ENCODE measurements at regions not wholly inside any gene's neighbourhood (a gene's known extent, or its start where the extent isn't known, plus 50 kb on each side); places are given as distances from the start of the nearest gene placed in this dataset.
"Not testable (repeated sequence)": the region's sequence is repeated elsewhere in the genome, so short reads cannot be mapped to it uniquely, and the experiment has no call there.

GRCh38 chr7:118794419-118794818 lies 569.9 kb downstream of the ANKRD7 start:
- no peak for DNase-seq (ENCODE audit: low read depth)

GRCh38 chr7:118801366-118801765 lies 576.9 kb downstream of the ANKRD7 start:
- DNase-seq (ENCODE audit: low read depth): no peak

- no peak for DNase-seq (ENCODE audit: low read depth)
Measured at GRCh38 chr7:118802726-118803125, 578.2 kb downstream of the ANKRD7 start.

- DNase-seq (ENCODE audit: low read depth): no peak
Measured at GRCh38 chr7:118826246-118826645, 601.7 kb downstream of the ANKRD7 start.

GRCh38 chr7:118836933-118837332 lies 612.4 kb downstream of the ANKRD7 start:
- DNase-seq (ENCODE audit: low read depth): no peak

- DNase-seq (ENCODE audit: low read depth): no peak
Measured at GRCh38 chr7:118839515-118839914, 615.0 kb downstream of the ANKRD7 start.

- no peak for DNase-seq (ENCODE audit: low read depth)
Measured at GRCh38 chr7:118843456-118843855, 619.0 kb downstream of the ANKRD7 start.

GRCh38 chr7:118844748-118845147 lies 620.2 kb downstream of the ANKRD7 start:
- DNase-seq (ENCODE audit: low read depth): no peak

- DNase-seq (ENCODE audit: low read depth): no peak
Measured at GRCh38 chr7:118845791-118846190, 621.3 kb downstream of the ANKRD7 start.

GRCh38 chr7:118846977-118847376 lies 622.5 kb downstream of the ANKRD7 start:
- DNase-seq (ENCODE audit: low read depth): no peak

- DNase-seq (ENCODE audit: low read depth): no peak
Measured at GRCh38 chr7:118855290-118855689, 630.8 kb downstream of the ANKRD7 start.

GRCh38 chr7:118858651-118859149 lies 634.2 kb downstream of the ANKRD7 start:
- DNase-seq (ENCODE audit: low read depth): no peak

GRCh38 chr7:118861581-118861980 lies 637.1 kb downstream of the ANKRD7 start:
- no peak for DNase-seq (ENCODE audit: low read depth)

- DNase-seq (ENCODE audit: low read depth): no peak
Measured at GRCh38 chr7:118862740-118863139, 638.2 kb downstream of the ANKRD7 start.

GRCh38 chr7:118863966-118864365 lies 639.5 kb downstream of the ANKRD7 start:
- DNase-seq (ENCODE audit: low read depth): no peak

- DNase-seq (ENCODE audit: low read depth): no peak
Measured at GRCh38 chr7:118867860-118868259, 643.4 kb downstream of the ANKRD7 start.

- not testable (repeated sequence) for DNase-seq (ENCODE audit: low read depth)
Measured at GRCh38 chr7:118869141-118869540, 644.6 kb downstream of the ANKRD7 start.

- DNase-seq (ENCODE audit: low read depth): no peak
Measured at GRCh38 chr7:118870187-118870586, 645.7 kb downstream of the ANKRD7 start.

- no peak for DNase-seq (ENCODE audit: low read depth)
Measured at GRCh38 chr7:118872568-118872967, 648.1 kb downstream of the ANKRD7 start.

- no peak for DNase-seq (ENCODE audit: low read depth)
Measured at GRCh38 chr7:118877187-118877586, 652.7 kb downstream of the ANKRD7 start.

- no peak for DNase-seq (ENCODE audit: low read depth)
Measured at GRCh38 chr7:118878336-118878735, 653.8 kb downstream of the ANKRD7 start.

GRCh38 chr7:118898284-118898683 lies 673.8 kb downstream of the ANKRD7 start:
- DNase-seq (ENCODE audit: low read depth): no peak

GRCh38 chr7:118902600-118902999 lies 678.1 kb downstream of the ANKRD7 start:
- no peak for DNase-seq (ENCODE audit: low read depth)

GRCh38 chr7:118907911-118908527 lies 683.5 kb downstream of the ANKRD7 start:
- DNase-seq (ENCODE audit: low read depth): no peak

Data from RPMI7951 (cell line).